ENCODE measurements at regions not wholly inside any gene's neighbourhood (a gene's known extent, or its start where the extent isn't known, plus 50 kb on each side); places are given as distances from the start of the nearest gene placed in this dataset.

- WGBS, 2 experiments (ENCODE audit: extremely low coverage in 1 of 2, insufficient coverage in 1 of 2, insufficient read length in 1 of 2, insufficient replicate concordance in 2 of 2, low coverage in 1 of 2, low lambda C conversion rate in 2 of 2, missing lambda C conversion rate in 1 of 2), result 75% methylated on average over 1 of the region's 1 CpG; no CpG with 5 or more reads in 1 of the 2 experiments
- H2AK5ac ChIP-seq (ENCODE audit: low read depth, low read length), result no peak overlapping the region
- no peak overlapping the region; a peak in 1 of 7 replicates for H3K9ac ChIP-seq (replicated peaks in 1 of 4; ENCODE audit: extremely low read depth in 1 of 4, low read depth in 3 of 4, low read length in 3 of 4)
- H3K36me3 ChIP-seq (ENCODE audit: control insufficient read depth in 2 of 4, insufficient read depth in 4 of 4, low read length in 3 of 4), result no peaks in the 10 kb centered on the region
- H3K56ac ChIP-seq (replicated peaks; ENCODE audit: insufficient read length, low read depth, low read length), result no peak overlapping the region
- no peaks in the 10 kb centered on the region for H3K27me3 ChIP-seq (replicated peaks in 1 of 4; ENCODE audit: control insufficient read depth in 3 of 4, extremely low read depth in 1 of 4, insufficient read depth in 3 of 4, low read length in 3 of 4)
- no peak overlapping the region for H3K4me2 ChIP-seq (ENCODE audit: insufficient read depth in 1 of 2, low read depth in 2 of 2, low read length in 2 of 2)
- no peak overlapping the region for H3K14ac ChIP-seq (ENCODE audit: insufficient read length)
- H3K4ac ChIP-seq (replicated peaks; ENCODE audit: insufficient read length, low read depth, low read length), result no peak overlapping the region
- DNase-seq (ENCODE audit: low read depth in 1 of 2, low spot score in 2 of 2) (no peak), FAIRE-seq (no peak)
- no peaks in the 10 kb centered on the region for H3K79me1 ChIP-seq (ENCODE audit: low read depth, low read length)
- no peak overlapping the region for H3K27ac ChIP-seq (ENCODE audit: low read depth, low read length)
- no peak overlapping the region for H2BK15ac ChIP-seq (ENCODE audit: low read length)
- H4K5ac ChIP-seq (ENCODE audit: insufficient read length, low read depth, low read length), result no peak overlapping the region
- ChIA-PET POLR2A (ENCODE audit: partially characterized antibody) (no interaction called here), CTCF (ENCODE audit: partially characterized antibody) (interaction anchor here (0.9 to 8.1 kb wide), 6 partner anchors 18 to 154 kb away, joined by 3 to 55 read pairs (median 4); no protein-coding TSS in a partner anchor)
- no peak overlapping the region for H2BK12ac ChIP-seq (ENCODE audit: low read depth, low read length)
- no peaks in the 10 kb centered on the region for H4K20me1 ChIP-seq (replicated peaks in 1 of 2; ENCODE audit: control insufficient read depth in 1 of 2, insufficient read depth in 2 of 2, low read length in 2 of 2)
- H4K91ac ChIP-seq (replicated peaks; ENCODE audit: insufficient read length, low read length), result no peak overlapping the region
- no peak overlapping the region for H2BK5ac ChIP-seq (ENCODE audit: low read depth, low read length)
- H2BK20ac ChIP-seq (ENCODE audit: low read length), result no peak overlapping the region
- H3K23me2 ChIP-seq (ENCODE audit: low read depth, low read length), result peaks cover 1% of the 10 kb centered on the region; the same call in 1 of the 2 replicates
- no peak overlapping the region for H3K23ac ChIP-seq (ENCODE audit: insufficient read length)
- H3K9me3 ChIP-seq (ENCODE audit: insufficient read depth in 2 of 2, low read depth in 1 of 2, low read length in 1 of 2), result no peaks in the 10 kb centered on the region
- no peaks in the 10 kb centered on the region for H3K79me2 ChIP-seq (ENCODE audit: control insufficient read depth in 1 of 2, insufficient read depth in 2 of 2, low read length in 2 of 2)
- no peak overlapping the region for H3K18ac ChIP-seq (ENCODE audit: extremely low read depth, low read length)
- no peak overlapping the region for H3K4me3 ChIP-seq (ENCODE audit: extremely low read depth in 1 of 4, insufficient read depth in 2 of 4, low read depth in 3 of 4, low read length in 4 of 4)
- H2AFZ ChIP-seq (ENCODE audit: low read length), result no peak overlapping the region
- no peak overlapping the region for H4K8ac ChIP-seq (ENCODE audit: extremely low read depth, insufficient read depth, low read length)
- H2BK120ac ChIP-seq (replicated peaks; ENCODE audit: low read depth, low read length), result no peak overlapping the region
- no peaks in the 10 kb centered on the region for H3K4me1 ChIP-seq (replicated peaks in 1 of 4; ENCODE audit: control insufficient read depth in 3 of 4, insufficient read depth in 4 of 4, low read length in 3 of 4)
- TF ChIP-seq TAF7 (optimal IDR thresholded peaks at IDR 0.05; ENCODE audit: borderline replicate concordance, low read depth, low read length) (no peak), SP1 (IDR thresholded peaks at IDR 0.05; ENCODE audit: low read depth, low read length) (no peak), KDM1A (IDR thresholded peaks at IDR 0.05; ENCODE audit: borderline replicate concordance, low read length) (no peak), CEBPB (IDR thresholded peaks at IDR 0.05; ENCODE audit: low read depth, low read length) (no peak), TBP (IDR thresholded peaks at IDR 0.05; ENCODE audit: low read depth, low read length) (no peak), POLR2AphosphoS5 (IDR thresholded peaks at IDR 0.05; ENCODE audit: low read depth, low read length) (no peak), SIN3A (conservative IDR thresholded peaks at IDR 0.05 in 1 of 2, IDR thresholded peaks at IDR 0.05 in 1 of 2; ENCODE audit: low read depth in 1 of 2, low read length in 2 of 2) (no peak), E2F6 (IDR thresholded peaks at IDR 0.05) (no peak), CREB1 (IDR thresholded peaks at IDR 0.05) (no peak), YY1 (IDR thresholded peaks at IDR 0.05; ENCODE audit: low read depth, low read length) (no peak), SAP30 (IDR thresholded peaks at IDR 0.05; ENCODE audit: insufficient read depth, insufficient replicate concordance, low read length) (no peak), ATF3 (IDR thresholded peaks at IDR 0.05; ENCODE audit: insufficient read depth, low read depth, low read length) (no peak), SP4 (IDR thresholded peaks at IDR 0.05; ENCODE audit: low read length) (no peak), BRCA1 (IDR thresholded peaks at IDR 0.05; ENCODE audit: low read depth, low read length) (no peak), CBX5 (IDR thresholded peaks at IDR 0.05; ENCODE audit: low read depth, low read length) (no peak)
Measured at GRCh38 chr12:127262615-127263014, 1004.4 kb upstream of the TMEM132C start.
